ENCODE measurements at regions not wholly inside any gene's neighbourhood (a gene's known extent, or its start where the extent isn't known, plus 50 kb on each side); places are given as distances from the start of the nearest gene placed in this dataset.

DNA sequence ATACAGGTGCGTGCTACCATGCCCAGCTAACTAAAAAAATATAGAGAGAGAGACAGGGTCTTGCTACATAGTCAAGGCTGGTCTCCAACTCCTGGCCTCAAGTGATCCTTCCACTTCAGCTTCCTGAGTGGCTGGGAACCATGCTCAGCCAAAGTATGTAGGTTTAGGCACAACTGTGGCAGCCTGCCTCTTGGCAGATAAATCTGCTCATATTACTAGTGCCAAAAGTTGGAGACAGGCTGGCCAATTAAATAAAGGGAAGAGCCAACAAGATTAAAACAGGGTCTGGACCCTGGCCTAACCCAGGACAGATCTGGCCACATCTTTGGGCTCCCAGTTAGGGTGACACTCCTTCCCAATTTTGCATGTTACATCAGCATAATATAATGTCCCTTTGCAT lies 151.7 kb downstream of the CBLN1 start:
- TF ChIP-seq CTCF (IDR thresholded peaks at IDR 0.05) (no peak), EP300 (IDR thresholded peaks at IDR 0.05) (no peak), POLR2A (IDR thresholded peaks at IDR 0.05; ENCODE audit: low read depth) (no peak), POLR2AphosphoS5 (IDR thresholded peaks at IDR 0.05) (no peak)
